Keratinocyte (primary cell): ENCODE measurements at regions not wholly inside any gene's neighbourhood (a gene's known extent, or its start where the extent isn't known, plus 50 kb on each side); places are given as distances from the start of the nearest gene placed in this dataset.
A peak's percentile ranks its signal among the peaks of the same experiment; 100 is the strongest.

ENCODE experiments used
- DNase-seq: peaks from one replicate; pipeline ENCODE4 v3.0.0-alpha.2; 2011; ENCODE audit warnings: low read depth, missing footprints, low spot score
- FAIRE-seq: peaks from 2 replicates; lab custom pipeline; 2011; peaks lifted over from hg19 to GRCh38; lab: Jason Lieb, UNC
- H2AFZ ChIP-seq: 2 replicates; pipeline ENCODE4 v1.6.0; 2012; ENCODE audit warnings: low read length, control low read depth, inconsistent platforms; ENCODE audit not compliant: control insufficient read depth
- H3K27ac ChIP-seq: 2 replicates; pipeline ENCODE4 v1.5.1; 2011; ENCODE audit warnings: low read length; ENCODE audit not compliant: control insufficient read depth, insufficient read depth
- H3K27me3 ChIP-seq: 3 replicates; pipeline ENCODE4 v1.6.0; 2011; ENCODE audit warnings: low read length; ENCODE audit not compliant: control insufficient read depth, insufficient read depth; ENCODE audit errors: extremely low read depth
- H3K36me3 ChIP-seq, 2 experiments: 2 replicates in 1 of 2; 3 replicates in 1 of 2; pipeline ENCODE4 v1.5.1; 2011; ENCODE audit warnings: low read length in 2 of 2, mild to moderate bottlenecking in 1 of 2; ENCODE audit not compliant: control insufficient read depth in 2 of 2, insufficient read depth in 2 of 2; ENCODE audit errors: extremely low read depth in 1 of 2
- H3K4me1 ChIP-seq: 3 replicates; pipeline ENCODE4 v1.5.1; 2011; ENCODE audit warnings: low read length; ENCODE audit not compliant: control insufficient read depth, insufficient read depth; ENCODE audit errors: extremely low read depth
- H3K4me2 ChIP-seq: 3 replicates; pipeline ENCODE4 v1.6.0; 2011; ENCODE audit warnings: low read depth, low read length; ENCODE audit not compliant: control insufficient read depth, insufficient read depth; ENCODE audit errors: extremely low read depth
- H3K4me3 ChIP-seq, 3 experiments: fragments of 200-600 bp in 1 of 3; sonication (generic) in 1 of 3; 2 replicates in 2 of 3; 3 replicates in 1 of 3; pipeline ENCODE4 v1.5.1; 2011 to 2016; ENCODE audit warnings: low read length in 3 of 3, mild to moderate bottlenecking in 3 of 3, control low read depth in 2 of 3, inconsistent platforms in 1 of 3, low read depth in 1 of 3, mixed read lengths in 1 of 3, mixed run types in 1 of 3, moderate library complexity in 1 of 3; ENCODE audit not compliant: control insufficient read depth in 2 of 3, insufficient read depth in 2 of 3; ENCODE audit errors: extremely low read depth in 1 of 3
- H3K79me2 ChIP-seq: 2 replicates; pipeline ENCODE4 v1.6.0; 2012; ENCODE audit warnings: low read length; ENCODE audit not compliant: control insufficient read depth, insufficient read depth
- H3K9ac ChIP-seq: 3 replicates; pipeline ENCODE4 v1.6.0; 2011; ENCODE audit warnings: low read length; ENCODE audit not compliant: control insufficient read depth, insufficient read depth; ENCODE audit errors: extremely low read depth
- H3K9me1 ChIP-seq: 3 replicates; pipeline ENCODE4 v1.6.0; 2011; ENCODE audit warnings: low read length; ENCODE audit not compliant: control insufficient read depth, insufficient read depth; ENCODE audit errors: extremely low read depth
- H3K9me3 ChIP-seq: 2 replicates; pipeline ENCODE4 v1.5.1; 2012; ENCODE audit warnings: low read depth, low read length; ENCODE audit not compliant: control insufficient read depth
- H4K20me1 ChIP-seq: 3 replicates; pipeline ENCODE4 v1.6.0; 2011; ENCODE audit warnings: low read length; ENCODE audit not compliant: control insufficient read depth, insufficient read depth; ENCODE audit errors: extremely low read depth
- CTCF ChIP-seq, 3 experiments: IDR thresholded peaks in 1 of 3; conservative IDR thresholded peaks in 1 of 3; optimal IDR thresholded peaks in 1 of 3; 2 replicates in 2 of 3; 3 replicates in 1 of 3; pipeline versions ENCODE3 to v1.5.1; 2011; ENCODE audit warnings: low read length in 3 of 3, mild to moderate bottlenecking in 3 of 3, moderate library complexity in 2 of 3, control low read depth in 1 of 3, inconsistent platforms in 1 of 3; ENCODE audit not compliant: insufficient read depth in 2 of 3; ENCODE audit errors: extremely low read depth in 1 of 3
- EZH2 ChIP-seq: IDR thresholded peaks from one replicate; pipeline ENCODE4 v1.6.1; 2012; ENCODE audit warnings: inconsistent platforms, mild to moderate bottlenecking, low read length, moderate library complexity
- dilution Hi-C: fragments of 300-500 bp; cut with MboI; formaldehyde crosslinking; loops from one replicate; pipeline ENCODE4 v1.7.0; 2020; ENCODE audit warnings: low sequenced_read_pairs; ENCODE audit not compliant: extremely low pct_ligation_motif_present

GRCh38 chr7:96422388-96422787 lies 100.5 kb upstream of the SLC25A13 start:
- Histone ChIP-seq H4K20me1 (no peaks in the 10 kb centered on the region), H3K79me2 (no peaks in the 10 kb centered on the region), H3K36me3 (no peaks in the 10 kb centered on the region), H2AFZ (no peak overlapping the region), H3K27me3 (no peaks in the 10 kb centered on the region), H3K9me1 (no peaks in the 10 kb centered on the region), H3K27ac (no peak overlapping the region), H3K9me3 (no peaks in the 10 kb centered on the region), H3K4me3 (no peak overlapping the region), H3K9ac (no peak overlapping the region), H3K4me2 (no peak overlapping the region), H3K4me1 (peaks cover 6% of the 10 kb centered on the region)
- TF ChIP-seq CTCF (optimal IDR thresholded peaks at IDR 0.05 in 1 of 3, IDR thresholded peaks at IDR 0.05 in 1 of 3, conservative IDR thresholded peaks at IDR 0.05 in 1 of 3; ENCODE audit: extremely low read depth in 1 of 3, insufficient read depth in 2 of 3, low read length in 3 of 3) (no peak), EZH2 (no peak)
- DNase-seq: no peak
- dilution Hi-C loops: no loop called here
- FAIRE-seq: no peak

- no peaks in the 10 kb centered on the region for H3K79me2 ChIP-seq
- H3K9me3 ChIP-seq: no peaks in the 10 kb centered on the region
- no peaks in the 10 kb centered on the region for H4K20me1 ChIP-seq
- peak; percentile 17 for FAIRE-seq
- H3K9me1 ChIP-seq: no peaks in the 10 kb centered on the region
- H3K4me1 ChIP-seq: no peaks in the 10 kb centered on the region
- no peak for TF ChIP-seq EZH2
- TF ChIP-seq CTCF (optimal IDR thresholded peaks at IDR 0.05 in 1 of 3, IDR thresholded peaks at IDR 0.05 in 1 of 3, conservative IDR thresholded peaks at IDR 0.05 in 1 of 3; ENCODE audit: extremely low read depth in 1 of 3, insufficient read depth in 2 of 3, low read length in 3 of 3): no peak
- no peaks in the 10 kb centered on the region for H3K36me3 ChIP-seq
- H3K4me3 ChIP-seq: no peak overlapping the region
- dilution Hi-C loops: no loop called here
- DNase-seq: no peak
- H3K27ac ChIP-seq: no peak overlapping the region
- H3K27me3 ChIP-seq: no peaks in the 10 kb centered on the region
- H3K4me2 ChIP-seq: no peak overlapping the region
- no peak overlapping the region for H3K9ac ChIP-seq
- no peak overlapping the region for H2AFZ ChIP-seq
These were observed 96.7 kb upstream of the SLC25A13 start for GRCh38 chr7:96418581-96418980.
